ENCODE measurements at regions not wholly inside any gene's neighbourhood (a gene's known extent, or its start where the extent isn't known, plus 50 kb on each side); places are given as distances from the start of the nearest gene placed in this dataset.

DNA sequence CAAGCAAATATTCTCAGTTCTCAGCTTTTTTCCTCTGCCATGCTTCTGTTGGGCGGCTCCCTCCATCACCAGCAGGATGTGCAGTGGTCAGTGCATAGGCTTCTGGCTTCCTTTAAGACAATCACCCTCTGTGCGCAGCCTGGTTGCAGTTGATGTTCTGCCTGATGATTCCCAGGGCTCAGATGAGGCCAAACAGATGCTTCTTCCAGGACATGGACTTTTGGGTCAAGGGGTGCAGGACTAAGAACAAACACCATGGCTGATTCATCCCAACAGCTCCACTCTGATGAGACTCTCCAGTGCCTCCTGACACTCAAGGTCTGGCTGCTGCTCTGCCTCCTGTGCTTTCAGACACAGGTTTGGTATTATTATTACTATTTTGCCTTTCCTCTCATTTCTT lies 554.8 kb upstream of the CDH4 start (continued):
- TF ChIP-seq, protein P1, sequence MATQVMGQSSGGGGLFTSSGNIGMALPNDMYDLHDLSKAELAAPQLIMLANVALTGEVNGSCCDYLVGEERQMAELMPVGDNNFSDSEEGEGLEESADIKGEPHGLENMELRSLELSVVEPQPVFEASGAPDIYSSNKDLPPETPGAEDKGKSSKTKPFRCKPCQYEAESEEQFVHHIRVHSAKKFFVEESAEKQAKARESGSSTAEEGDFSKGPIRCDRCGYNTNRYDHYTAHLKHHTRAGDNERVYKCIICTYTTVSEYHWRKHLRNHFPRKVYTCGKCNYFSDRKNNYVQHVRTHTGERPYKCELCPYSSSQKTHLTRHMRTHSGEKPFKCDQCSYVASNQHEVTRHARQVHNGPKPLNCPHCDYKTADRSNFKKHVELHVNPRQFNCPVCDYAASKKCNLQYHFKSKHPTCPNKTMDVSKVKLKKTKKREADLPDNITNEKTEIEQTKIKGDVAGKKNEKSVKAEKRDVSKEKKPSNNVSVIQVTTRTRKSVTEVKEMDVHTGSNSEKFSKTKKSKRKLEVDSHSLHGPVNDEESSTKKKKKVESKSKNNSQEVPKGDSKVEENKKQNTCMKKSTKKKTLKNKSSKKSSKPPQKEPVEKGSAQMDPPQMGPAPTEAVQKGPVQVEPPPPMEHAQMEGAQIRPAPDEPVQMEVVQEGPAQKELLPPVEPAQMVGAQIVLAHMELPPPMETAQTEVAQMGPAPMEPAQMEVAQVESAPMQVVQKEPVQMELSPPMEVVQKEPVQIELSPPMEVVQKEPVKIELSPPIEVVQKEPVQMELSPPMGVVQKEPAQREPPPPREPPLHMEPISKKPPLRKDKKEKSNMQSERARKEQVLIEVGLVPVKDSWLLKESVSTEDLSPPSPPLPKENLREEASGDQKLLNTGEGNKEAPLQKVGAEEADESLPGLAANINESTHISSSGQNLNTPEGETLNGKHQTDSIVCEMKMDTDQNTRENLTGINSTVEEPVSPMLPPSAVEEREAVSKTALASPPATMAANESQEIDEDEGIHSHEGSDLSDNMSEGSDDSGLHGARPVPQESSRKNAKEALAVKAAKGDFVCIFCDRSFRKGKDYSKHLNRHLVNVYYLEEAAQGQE (IDR thresholded peaks at IDR 0.05) = no peak

DNA sequence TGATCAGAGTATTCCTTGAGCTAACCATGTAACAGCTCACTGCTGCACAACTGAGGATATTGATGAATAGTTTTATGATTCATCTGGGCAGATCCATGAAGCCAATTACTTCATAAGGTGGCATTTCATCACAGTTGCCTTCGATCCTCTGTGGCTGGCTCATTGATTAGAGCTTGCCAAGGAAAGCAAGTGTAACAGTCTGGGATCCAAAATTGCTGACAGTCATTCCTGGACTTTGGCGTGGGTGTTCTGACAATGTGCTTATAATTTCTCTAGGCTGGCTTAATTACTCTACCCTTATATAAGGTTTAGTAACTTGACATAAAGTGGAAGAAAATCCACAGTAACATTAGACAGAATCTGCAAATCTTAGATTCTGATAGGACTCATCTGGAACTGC lies 551.3 kb upstream of the CDH4 start:
- ChIA-PET CTCF (interaction anchor here (0.6 kb wide), 1 partner anchor 32 kb away, joined by 3 read pairs; no protein-coding TSS in a partner anchor), POLR2A (no interaction called here)
- H3K27ac ChIP-seq = no peak overlapping the region
- TF ChIP-seq, protein P2, sequence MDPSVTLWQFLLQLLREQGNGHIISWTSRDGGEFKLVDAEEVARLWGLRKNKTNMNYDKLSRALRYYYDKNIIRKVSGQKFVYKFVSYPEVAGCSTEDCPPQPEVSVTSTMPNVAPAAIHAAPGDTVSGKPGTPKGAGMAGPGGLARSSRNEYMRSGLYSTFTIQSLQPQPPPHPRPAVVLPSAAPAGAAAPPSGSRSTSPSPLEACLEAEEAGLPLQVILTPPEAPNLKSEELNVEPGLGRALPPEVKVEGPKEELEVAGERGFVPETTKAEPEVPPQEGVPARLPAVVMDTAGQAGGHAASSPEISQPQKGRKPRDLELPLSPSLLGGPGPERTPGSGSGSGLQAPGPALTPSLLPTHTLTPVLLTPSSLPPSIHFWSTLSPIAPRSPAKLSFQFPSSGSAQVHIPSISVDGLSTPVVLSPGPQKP (IDR thresholded peaks at IDR 0.05; ENCODE audit: low read depth, low read length) = no peak
- TF ChIP-seq FOSB (CRISPR knock-in tag; IDR thresholded peaks at IDR 0.05) (no peak), TFCP2L1 (CRISPR knock-in tag; IDR thresholded peaks at IDR 0.05) (no peak), BHLHE40 (IDR thresholded peaks at IDR 0.05; ENCODE audit: low read depth, low read length) (no peak), RARB (CRISPR knock-in tag; IDR thresholded peaks at IDR 0.05) (no peak), HDAC2 (IDR thresholded peaks at IDR 0.05) (no peak), RCOR1 (IDR thresholded peaks at IDR 0.05; ENCODE audit: low read depth, low read length) (no peak), JUN (IDR thresholded peaks at IDR 0.05) (no peak), PHF8 (IDR thresholded peaks at IDR 0.05; ENCODE audit: borderline replicate concordance, low read depth) (no peak), ZSCAN20 (CRISPR knock-in tag; IDR thresholded peaks at IDR 0.05) (no peak), MAFK (IDR thresholded peaks at IDR 0.05; ENCODE audit: partially characterized antibody) (no peak), RFX5 (IDR thresholded peaks at IDR 0.05) (no peak), KDM5A (IDR thresholded peaks at IDR 0.05) (no peak), ZNF302 (CRISPR knock-in tag; IDR thresholded peaks at IDR 0.05) (no peak), POLR2AphosphoS2 (conservative IDR thresholded peaks at IDR 0.05; ENCODE audit: low read length) (no peak), ZFP36 (IDR thresholded peaks at IDR 0.05; ENCODE audit: borderline replicate concordance, partially characterized antibody) (no peak)
- TF ChIP-seq, protein P3, sequence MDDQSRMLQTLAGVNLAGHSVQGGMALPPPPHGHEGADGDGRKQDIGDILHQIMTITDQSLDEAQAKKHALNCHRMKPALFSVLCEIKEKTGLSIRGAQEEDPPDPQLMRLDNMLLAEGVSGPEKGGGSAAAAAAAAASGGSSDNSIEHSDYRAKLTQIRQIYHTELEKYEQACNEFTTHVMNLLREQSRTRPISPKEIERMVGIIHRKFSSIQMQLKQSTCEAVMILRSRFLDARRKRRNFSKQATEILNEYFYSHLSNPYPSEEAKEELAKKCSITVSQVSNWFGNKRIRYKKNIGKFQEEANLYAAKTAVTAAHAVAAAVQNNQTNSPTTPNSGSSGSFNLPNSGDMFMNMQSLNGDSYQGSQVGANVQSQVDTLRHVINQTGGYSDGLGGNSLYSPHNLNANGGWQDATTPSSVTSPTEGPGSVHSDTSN (IDR thresholded peaks at IDR 0.05) = no peak
- FAIRE-seq = no peak
- H3K4me2 ChIP-seq = no peak overlapping the region
- no peak overlapping the region for H3K4me3 ChIP-seq
- H3K9me3 ChIP-seq = no peaks in the 10 kb centered on the region
- ATAC-seq = no peak
- 28% methylated on average over 2 of the region's 2 CpGs for WGBS (ENCODE audit: missing lambda C conversion rate)
- no peak for DNase-seq (ENCODE audit: low read depth in 1 of 2, low spot score in 1 of 2)
- H3K4me1 ChIP-seq = no peaks in the 10 kb centered on the region

DNA sequence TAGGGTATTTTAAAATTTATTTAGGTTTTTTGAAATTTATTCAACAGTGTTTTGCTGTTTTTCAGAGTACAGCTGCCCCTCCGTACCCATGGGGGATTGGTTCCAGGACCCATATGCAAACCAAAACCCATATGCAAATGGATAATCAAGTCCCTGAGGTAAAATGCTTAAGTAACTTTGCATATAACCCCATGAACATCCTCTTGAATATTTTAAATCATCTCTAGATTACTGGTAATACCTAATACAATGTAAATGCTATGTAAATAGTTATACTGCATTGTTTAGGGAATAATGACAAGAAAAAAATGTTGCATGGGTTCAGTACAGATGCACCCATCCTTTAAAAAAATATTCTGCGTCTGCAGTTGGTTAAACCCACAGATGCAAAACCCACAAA lies 547.9 kb upstream of the CDH4 start:
- FAIRE-seq (no peak), ATAC-seq (no peak), DNase-seq (ENCODE audit: low read depth in 1 of 2, low spot score in 1 of 2) (no peak)
- CTCF ChIA-PET = no interaction called here
- Histone ChIP-seq H3K27ac (no peak overlapping the region), H3K4me1 (no peaks in the 10 kb centered on the region), H3K4me3 (no peak overlapping the region), H3K4me2 (no peak overlapping the region), H3K9me3 (no peaks in the 10 kb centered on the region)
- WGBS (ENCODE audit: missing lambda C conversion rate) = 34% methylated on average over 2 of the region's 2 CpGs
- POLR2A ChIA-PET = no interaction called here
- TF ChIP-seq HDAC2 (IDR thresholded peaks at IDR 0.05) (no peak), TFCP2L1 (CRISPR knock-in tag; IDR thresholded peaks at IDR 0.05) (no peak), JUN (IDR thresholded peaks at IDR 0.05) (no peak), EP300 (IDR thresholded peaks at IDR 0.05) (no peak), FOSB (CRISPR knock-in tag; IDR thresholded peaks at IDR 0.05) (no peak), RNF2 (IDR thresholded peaks at IDR 0.05; ENCODE audit: borderline replicate concordance, low read depth) (no peak), JUNB (IDR thresholded peaks at IDR 0.05) (no peak), HEYL (CRISPR knock-in tag; IDR thresholded peaks at IDR 0.05) (no peak), HOXB13 (CRISPR knock-in tag; IDR thresholded peaks at IDR 0.05; ENCODE audit: low read depth) (no peak), CHD4 (IDR thresholded peaks at IDR 0.05; ENCODE audit: borderline replicate concordance) (no peak)
- TF ChIP-seq, protein P3 (IDR thresholded peaks at IDR 0.05) = no peak
- TF ChIP-seq, protein P1 (IDR thresholded peaks at IDR 0.05) = no peak
- TF ChIP-seq, protein P4, sequence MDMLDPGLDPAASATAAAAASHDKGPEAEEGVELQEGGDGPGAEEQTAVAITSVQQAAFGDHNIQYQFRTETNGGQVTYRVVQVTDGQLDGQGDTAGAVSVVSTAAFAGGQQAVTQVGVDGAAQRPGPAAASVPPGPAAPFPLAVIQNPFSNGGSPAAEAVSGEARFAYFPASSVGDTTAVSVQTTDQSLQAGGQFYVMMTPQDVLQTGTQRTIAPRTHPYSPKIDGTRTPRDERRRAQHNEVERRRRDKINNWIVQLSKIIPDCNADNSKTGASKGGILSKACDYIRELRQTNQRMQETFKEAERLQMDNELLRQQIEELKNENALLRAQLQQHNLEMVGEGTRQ (IDR thresholded peaks at IDR 0.05) = no peak
